ENCODE measurements at regions not wholly inside any gene's neighbourhood (a gene's known extent, or its start where the extent isn't known, plus 50 kb on each side); places are given as distances from the start of the nearest gene placed in this dataset.

DNA sequence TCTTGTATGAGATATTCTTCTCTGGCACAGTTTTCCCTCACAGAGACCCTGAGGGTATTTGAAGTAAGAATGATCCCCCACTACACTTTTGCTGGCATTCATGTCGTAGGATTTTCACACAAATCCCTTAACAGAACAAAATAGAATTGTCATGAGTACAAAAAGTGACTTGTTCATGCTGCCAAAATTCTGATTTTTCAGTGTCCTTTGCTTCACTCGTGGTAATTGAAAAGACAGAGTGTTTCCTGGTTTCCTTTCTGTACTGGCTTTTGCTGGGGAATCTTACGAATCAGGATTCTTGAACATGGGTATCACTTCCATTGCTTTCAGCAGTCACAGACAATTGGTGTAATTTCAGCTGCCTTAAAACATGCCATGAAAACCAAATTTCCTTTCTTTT lies 756.3 kb downstream of the REEP3 start:
- TF ChIP-seq CEBPB (IDR thresholded peaks at IDR 0.05; ENCODE audit: borderline replicate concordance, low read depth, low read length), result no peak
- TF ChIP-seq PCBP2 (optimal IDR thresholded peaks at IDR 0.05; ENCODE audit: low read depth, low read length, poor library complexity, severe bottlenecking), result no peak
- no peak for TF ChIP-seq ZBTB20 (CRISPR knock-in tag; IDR thresholded peaks at IDR 0.05; ENCODE audit: borderline replicate concordance, low read depth)
- TF ChIP-seq XRCC5 (optimal IDR thresholded peaks at IDR 0.05; ENCODE audit: low read length), result no peak
- no peak for TF ChIP-seq ZBTB43 (CRISPR knock-in tag; conservative IDR thresholded peaks at IDR 0.05)
- TF ChIP-seq, protein P1, sequence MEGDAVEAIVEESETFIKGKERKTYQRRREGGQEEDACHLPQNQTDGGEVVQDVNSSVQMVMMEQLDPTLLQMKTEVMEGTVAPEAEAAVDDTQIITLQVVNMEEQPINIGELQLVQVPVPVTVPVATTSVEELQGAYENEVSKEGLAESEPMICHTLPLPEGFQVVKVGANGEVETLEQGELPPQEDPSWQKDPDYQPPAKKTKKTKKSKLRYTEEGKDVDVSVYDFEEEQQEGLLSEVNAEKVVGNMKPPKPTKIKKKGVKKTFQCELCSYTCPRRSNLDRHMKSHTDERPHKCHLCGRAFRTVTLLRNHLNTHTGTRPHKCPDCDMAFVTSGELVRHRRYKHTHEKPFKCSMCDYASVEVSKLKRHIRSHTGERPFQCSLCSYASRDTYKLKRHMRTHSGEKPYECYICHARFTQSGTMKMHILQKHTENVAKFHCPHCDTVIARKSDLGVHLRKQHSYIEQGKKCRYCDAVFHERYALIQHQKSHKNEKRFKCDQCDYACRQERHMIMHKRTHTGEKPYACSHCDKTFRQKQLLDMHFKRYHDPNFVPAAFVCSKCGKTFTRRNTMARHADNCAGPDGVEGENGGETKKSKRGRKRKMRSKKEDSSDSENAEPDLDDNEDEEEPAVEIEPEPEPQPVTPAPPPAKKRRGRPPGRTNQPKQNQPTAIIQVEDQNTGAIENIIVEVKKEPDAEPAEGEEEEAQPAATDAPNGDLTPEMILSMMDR (CRISPR knock-in tag; IDR thresholded peaks at IDR 0.05), result no peak
- no peak for TF ChIP-seq ZNF354B (CRISPR knock-in tag; IDR thresholded peaks at IDR 0.05)
- no peak for TF ChIP-seq GABPA (IDR thresholded peaks at IDR 0.05; ENCODE audit: low read depth, low read length)
- no peak for TF ChIP-seq GABPA (CRISPR knock-in tag; IDR thresholded peaks at IDR 0.05; ENCODE audit: low read depth)

Measured in HepG2 (cell line).